ENCODE measurements at regions not wholly inside any gene's neighbourhood (a gene's known extent, or its start where the extent isn't known, plus 50 kb on each side); places are given as distances from the start of the nearest gene placed in this dataset.
A peak's percentile ranks its signal among the peaks of the same experiment; 100 is the strongest.

DNA sequence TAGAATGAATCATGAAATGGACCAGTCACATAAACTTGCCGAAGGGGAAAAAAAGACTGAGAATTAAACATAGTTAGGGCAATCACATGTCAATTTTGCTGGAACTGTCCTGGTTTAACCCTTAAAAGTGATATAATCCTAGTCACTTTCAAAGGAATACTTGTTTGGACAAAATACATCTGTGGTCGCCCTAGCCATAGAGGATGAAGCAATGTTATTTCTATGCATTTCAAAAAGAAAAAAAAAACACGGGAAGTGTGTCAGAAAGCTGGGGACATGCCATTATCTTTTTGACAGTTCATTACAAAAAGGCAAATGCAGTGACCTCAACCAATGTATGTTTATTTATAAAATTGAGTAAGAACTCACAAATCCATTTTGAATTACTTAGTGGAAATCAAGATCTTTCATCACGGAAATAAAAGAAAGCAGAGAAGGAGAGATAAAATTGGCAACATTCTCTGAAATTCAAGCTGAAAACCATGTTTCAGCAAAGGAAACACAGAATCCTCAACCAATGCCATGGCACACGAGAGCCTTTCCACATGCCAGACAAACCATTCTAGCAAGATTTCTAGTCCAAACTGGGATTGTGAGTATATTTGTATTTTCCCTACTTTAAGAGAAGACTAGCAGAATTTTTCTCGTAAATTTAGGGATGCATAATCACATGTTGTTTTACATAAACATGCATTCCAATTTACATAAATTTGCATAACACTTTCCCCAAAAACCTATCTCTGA is 854.3 kb upstream of the ACVR2A start:
- H3K4me3 ChIP-seq (ENCODE audit: low read depth, low read length): no peak overlapping the region
- no peak for DNase-seq (ENCODE audit: low read depth)
- TF ChIP-seq, protein P1, sequence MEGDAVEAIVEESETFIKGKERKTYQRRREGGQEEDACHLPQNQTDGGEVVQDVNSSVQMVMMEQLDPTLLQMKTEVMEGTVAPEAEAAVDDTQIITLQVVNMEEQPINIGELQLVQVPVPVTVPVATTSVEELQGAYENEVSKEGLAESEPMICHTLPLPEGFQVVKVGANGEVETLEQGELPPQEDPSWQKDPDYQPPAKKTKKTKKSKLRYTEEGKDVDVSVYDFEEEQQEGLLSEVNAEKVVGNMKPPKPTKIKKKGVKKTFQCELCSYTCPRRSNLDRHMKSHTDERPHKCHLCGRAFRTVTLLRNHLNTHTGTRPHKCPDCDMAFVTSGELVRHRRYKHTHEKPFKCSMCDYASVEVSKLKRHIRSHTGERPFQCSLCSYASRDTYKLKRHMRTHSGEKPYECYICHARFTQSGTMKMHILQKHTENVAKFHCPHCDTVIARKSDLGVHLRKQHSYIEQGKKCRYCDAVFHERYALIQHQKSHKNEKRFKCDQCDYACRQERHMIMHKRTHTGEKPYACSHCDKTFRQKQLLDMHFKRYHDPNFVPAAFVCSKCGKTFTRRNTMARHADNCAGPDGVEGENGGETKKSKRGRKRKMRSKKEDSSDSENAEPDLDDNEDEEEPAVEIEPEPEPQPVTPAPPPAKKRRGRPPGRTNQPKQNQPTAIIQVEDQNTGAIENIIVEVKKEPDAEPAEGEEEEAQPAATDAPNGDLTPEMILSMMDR (IDR thresholded peaks at IDR 0.05; ENCODE audit: low read depth, low read length, missing control alignments): no peak

GRCh38 chr2:146989741-146990140 is 855.1 kb upstream of the ACVR2A start:
- TF ChIP-seq, protein P1 (IDR thresholded peaks at IDR 0.05; ENCODE audit: low read depth, low read length, missing control alignments): no peak
- H3K4me3 ChIP-seq (ENCODE audit: low read depth, low read length): no peak overlapping the region
- no peak for DNase-seq (ENCODE audit: low read depth)

GRCh38 chr2:146987996-146988395 is 856.8 kb upstream of the ACVR2A start:
- no peak overlapping the region for H3K4me3 ChIP-seq (ENCODE audit: low read depth, low read length)
- no peak for DNase-seq (ENCODE audit: low read depth)
- TF ChIP-seq, protein P1 (IDR thresholded peaks at IDR 0.05; ENCODE audit: low read depth, low read length, missing control alignments): no peak

GRCh38 chr2:146986161-146986560 is 858.7 kb upstream of the ACVR2A start:
- DNase-seq (ENCODE audit: low read depth): peak; percentile 5
- TF ChIP-seq, protein P1 (IDR thresholded peaks at IDR 0.05; ENCODE audit: low read depth, low read length, missing control alignments): no peak
- H3K4me3 ChIP-seq (ENCODE audit: low read depth, low read length): no peak overlapping the region

DNA sequence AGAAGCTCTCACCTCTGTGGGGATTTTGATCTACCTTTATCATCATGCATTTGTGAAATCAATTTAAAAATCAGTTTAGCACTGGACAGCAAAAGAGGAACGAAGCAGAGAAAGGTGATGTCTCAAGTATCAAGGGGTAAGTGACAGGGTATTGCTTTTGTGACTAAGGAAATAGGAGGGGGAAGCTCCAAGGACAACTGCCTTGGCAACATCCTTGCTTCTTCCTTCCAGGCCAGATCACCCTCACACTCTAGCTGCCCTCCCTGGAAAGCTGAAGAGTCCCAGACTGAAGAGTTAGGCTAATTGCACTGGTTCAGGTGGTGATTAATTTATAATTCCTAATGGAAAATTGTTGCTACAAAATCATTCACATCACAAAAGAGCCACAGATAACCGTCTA is 859.1 kb upstream of the ACVR2A start:
- no peak for DNase-seq (ENCODE audit: low read depth)
- TF ChIP-seq, protein P1 (IDR thresholded peaks at IDR 0.05; ENCODE audit: low read depth, low read length, missing control alignments): no peak
- no peak overlapping the region for H3K4me3 ChIP-seq (ENCODE audit: low read depth, low read length)

DNA sequence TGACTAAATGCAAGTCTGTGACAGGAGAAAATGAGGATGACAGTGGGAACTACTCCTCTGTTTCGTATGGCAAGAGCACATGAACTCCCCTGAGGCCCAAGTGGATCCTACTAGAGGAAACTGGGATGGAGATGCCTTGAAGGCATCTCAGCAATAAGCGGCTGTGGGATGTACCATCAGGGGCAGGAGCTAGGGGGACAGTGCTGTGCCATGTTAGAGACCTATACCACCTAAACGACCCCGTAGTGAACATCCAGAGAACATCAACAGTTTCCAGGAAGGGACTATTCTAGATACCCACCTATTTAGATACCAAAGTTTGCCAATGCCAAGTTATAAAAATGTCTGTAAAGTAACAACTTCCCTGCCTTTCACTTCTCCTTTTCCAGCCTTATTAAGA is 860.8 kb upstream of the ACVR2A start:
- TF ChIP-seq, protein P1 (IDR thresholded peaks at IDR 0.05; ENCODE audit: low read depth, low read length, missing control alignments): no peak
- H3K4me3 ChIP-seq (ENCODE audit: low read depth, low read length): no peak overlapping the region
- no peak for DNase-seq (ENCODE audit: low read depth)

GRCh38 chr2:146982393-146982846 is 862.4 kb upstream of the ACVR2A start:
- H3K4me3 ChIP-seq (ENCODE audit: low read depth, low read length): no peak overlapping the region
- DNase-seq (ENCODE audit: low read depth): no peak
- TF ChIP-seq, protein P1 (IDR thresholded peaks at IDR 0.05; ENCODE audit: low read depth, low read length, missing control alignments): no peak

Measured in GM12864 (cell line).